K562 (cell line): ENCODE measurements at regions not wholly inside any gene's neighbourhood (a gene's known extent, or its start where the extent isn't known, plus 50 kb on each side); places are given as distances from the start of the nearest gene placed in this dataset.
A peak's percentile ranks its signal among the peaks of the same experiment; 100 is the strongest.

ENCODE experiments used
- ATAC-seq: fragments of 200-7000 bp; cut with Tn5 transposase; 3 replicates; pipeline ENCODE4 v1.9.1; 2020; ENCODE audit warnings: moderate library complexity
- BruUV-seq: library from RNA; stranded (reverse); fragments of 400-500 nt; replicated peaks from 2 replicates; lab custom pipeline; 2021; lab: Mats Ljungman, UMichigan
- CTCF ChIA-PET: fragments of 300-600 bp; formaldehyde crosslinking; extraction: SDS; loops from one replicate; lab custom pipeline; 2021; ENCODE audit warnings: low intra/inter-chr PET ratio; lab: Yijun Ruan, JAX
- POLR2A ChIA-PET: fragments of 300-600, 350-650 bp; sonication (Branson Sonifier 250); formaldehyde crosslinking; extraction: SDS; loops from one replicate; lab custom pipeline; 2021; ENCODE audit warnings: antibody characterized with exemption, inconsistent platforms; lab: Yijun Ruan, JAX
- DNase-seq, 4 experiments: peaks; one replicate each; pipeline versions ENCODE4 v3.0.0 to v3.0.0-alpha.2; 2011 to 2018; ENCODE audit warnings: low spot score in 3 of 4, mixed read lengths in 3 of 4; ENCODE audit errors: extremely low read depth in 1 of 4
- FAIRE-seq: peaks from 2 replicates; lab custom pipeline; 2011; peaks lifted over from hg19 to GRCh38; lab: Jason Lieb, UNC
- H2AFZ ChIP-seq: 2 replicates; pipeline ENCODE4 v1.6.0; 2011; ENCODE audit warnings: low read depth, low read length, control low read depth, inconsistent platforms
- H3K27ac ChIP-seq: fragments of 200-600 bp; 3 replicates; pipeline ENCODE4 v1.8.0; 2011; ENCODE audit warnings: low read depth, mild to moderate bottlenecking, control low read depth, inconsistent platforms, low read length, moderate library complexity, mixed read lengths; ENCODE audit errors: extremely low read depth
- H3K27me3 ChIP-seq, 2 experiments: fragments of 300-600 bp in 1 of 2; 2 replicates in 1 of 2; 3 replicates in 1 of 2; pipeline versions ENCODE4 v1.6.0 to v1.8.0; 2011; ENCODE audit warnings: inconsistent platforms in 2 of 2, low read length in 2 of 2, mild to moderate bottlenecking in 1 of 2, mixed read lengths in 1 of 2, moderate library complexity in 1 of 2; ENCODE audit not compliant: control insufficient read depth in 2 of 2, insufficient read depth in 2 of 2
- H3K36me3 ChIP-seq: fragments of 300-600 bp; 3 replicates; pipeline ENCODE4 v1.8.0; 2011; ENCODE audit warnings: mild to moderate bottlenecking, low read length, inconsistent platforms; ENCODE audit not compliant: control insufficient read depth, insufficient read depth
- H3K4me1 ChIP-seq, 2 experiments: fragments of 200-600 bp in 1 of 2; replicated peaks in 1 of 2; 2 replicates in 1 of 2; 3 replicates in 1 of 2; pipeline versions ENCODE4 v1.5.1 to v1.8.0; 2011; ENCODE audit warnings: inconsistent platforms in 2 of 2, low read length in 2 of 2, mild to moderate bottlenecking in 1 of 2, mixed read lengths in 1 of 2, moderate library complexity in 1 of 2; ENCODE audit not compliant: control insufficient read depth in 2 of 2, insufficient read depth in 2 of 2
- H3K4me2 ChIP-seq: 2 replicates; pipeline ENCODE4 v1.6.1; 2011; ENCODE audit warnings: low read length, control low read depth, inconsistent platforms, mixed read lengths; ENCODE audit not compliant: insufficient read depth
- H3K4me3 ChIP-seq: fragments of 200-600 bp; sonication (generic), shearing (Covaris generic); 2 replicates; pipeline ENCODE4 v1.5.1; 2016; ENCODE audit warnings: control low read depth, inconsistent platforms
- H3K79me2 ChIP-seq: fragments of 200-600 bp; 3 replicates; pipeline ENCODE4 v1.8.0; 2011; ENCODE audit warnings: low read length, inconsistent platforms; ENCODE audit not compliant: control insufficient read depth, insufficient read depth
- H3K9ac ChIP-seq, 2 experiments: 2 replicates each; pipeline versions ENCODE4 v1.6.0 to v1.6.1; 2011; ENCODE audit warnings: low read depth in 2 of 2, low read length in 2 of 2, control low read depth in 1 of 2, inconsistent platforms in 1 of 2, mild to moderate bottlenecking in 1 of 2, mixed read lengths in 1 of 2; ENCODE audit not compliant: insufficient read depth in 1 of 2
- H3K9me1 ChIP-seq: one replicate; pipeline ENCODE4 v1.6.0; 2011; ENCODE audit warnings: inconsistent platforms, mild to moderate bottlenecking, low read length, moderate library complexity; ENCODE audit not compliant: control insufficient read depth, insufficient read depth
- H3K9me3 ChIP-seq: replicated peaks from 2 replicates; pipeline ENCODE4 v1.5.1; 2011; ENCODE audit warnings: low read depth, low read length, inconsistent platforms; ENCODE audit not compliant: control insufficient read depth, insufficient read depth
- H4K20me1 ChIP-seq: replicated peaks from 2 replicates; pipeline ENCODE4 v1.6.1; 2011; ENCODE audit warnings: low read length, inconsistent platforms, mixed read lengths; ENCODE audit not compliant: control insufficient read depth, insufficient read depth
- ARHGAP35 ChIP-seq: fragments of 450-650 bp; IDR thresholded peaks from 2 replicates; pipeline ENCODE4 v1.6.1; 2018; ENCODE audit not compliant: partially characterized antibody
- MTA1 ChIP-seq: fragments of 450-650 bp; IDR thresholded peaks from 2 replicates; pipeline ENCODE4 v1.6.1; 2017; ENCODE audit warnings: borderline replicate concordance
- RFX1 ChIP-seq: fragments of 450-650 bp; IDR thresholded peaks from 2 replicates; pipeline ENCODE4 v1.6.1; 2016; ENCODE audit warnings: mild to moderate bottlenecking, moderate library complexity
- TAF7 ChIP-seq: fragments of 450-650 bp; IDR thresholded peaks from 2 replicates; pipeline ENCODE4 v1.6.1; 2016; ENCODE audit warnings: missing genetic modification characterization, missing compliant biosample characterization
- ZC3H4 ChIP-seq: sonication (generic); formaldehyde crosslinking; IDR thresholded peaks from 2 replicates; pipeline ENCODE4 v1.9.0; 2021; ENCODE audit warnings: missing genetic modification reagents, borderline replicate concordance
- ZNF444 ChIP-seq: fragments of 250-450 bp; sonication (Bioruptor Pico); IDR thresholded peaks from 2 replicates; pipeline ENCODE4 v1.4.0; 2020; ENCODE audit warnings: mild to moderate bottlenecking, moderate library complexity
- ZNF778 ChIP-seq: fragments of 450-650 bp; formaldehyde crosslinking; IDR thresholded peaks from 2 replicates; pipeline ENCODE4 v1.4.0; 2020; ENCODE audit warnings: mild to moderate bottlenecking, moderate library complexity
- WGBS: fragments of 100-300 bp; shearing (Covaris generic); methylation state at CpG from one replicate; pipeline ENCODE4 v1.1.6; 2016; ENCODE audit warnings: low coverage, mixed read lengths; ENCODE audit not compliant: insufficient coverage; ENCODE audit errors: missing lambda C conversion rate; 5-methylcytosine and 5-hydroxymethylcytosine counted together
- in situ Hi-C: fragments of 300-500 bp; cut with MboI; formaldehyde crosslinking; loops from 4 replicates; pipeline ENCODE4 v1.15.0; 2018; ENCODE audit warnings: inconsistent platforms, mixed read lengths
- intact Hi-C: fragments of 100-400 bp; cut with micrococcal nuclease; formaldehyde crosslinking; loops from 2 replicates; pipeline ENCODE4 v1.14.2; 2022
- TF ChIP-seq, protein P1 (sequence below): fragments of 450-650 bp; IDR thresholded peaks from 2 replicates; pipeline ENCODE4 v1.6.1; 2018; ENCODE audit not compliant: partially characterized antibody
- TF ChIP-seq, protein P2 (sequence below): sonication (generic); formaldehyde crosslinking; IDR thresholded peaks from 2 replicates; pipeline ENCODE4 v1.8.0; 2023; ENCODE audit warnings: mild to moderate bottlenecking, missing genetic modification reagents
- TF ChIP-seq, protein P3 (sequence below), 3 experiments: fragments of 200-800 bp in 1 of 3; fragments of 250-450 bp in 1 of 3; fragments of 450-650 bp in 1 of 3; sonication (Bioruptor Pico) in 1 of 3; sonication (Bioruptor generic) in 1 of 3; formaldehyde crosslinking in 1 of 3; IDR thresholded peaks; 2 replicates each; pipeline versions ENCODE4 v1.6.1 to v1.8.0; 2016 to 2022; ENCODE audit warnings: mild to moderate bottlenecking in 2 of 3, missing genetic modification characterization in 2 of 3, missing compliant biosample characterization in 1 of 3, moderate library complexity in 1 of 3

DNA sequence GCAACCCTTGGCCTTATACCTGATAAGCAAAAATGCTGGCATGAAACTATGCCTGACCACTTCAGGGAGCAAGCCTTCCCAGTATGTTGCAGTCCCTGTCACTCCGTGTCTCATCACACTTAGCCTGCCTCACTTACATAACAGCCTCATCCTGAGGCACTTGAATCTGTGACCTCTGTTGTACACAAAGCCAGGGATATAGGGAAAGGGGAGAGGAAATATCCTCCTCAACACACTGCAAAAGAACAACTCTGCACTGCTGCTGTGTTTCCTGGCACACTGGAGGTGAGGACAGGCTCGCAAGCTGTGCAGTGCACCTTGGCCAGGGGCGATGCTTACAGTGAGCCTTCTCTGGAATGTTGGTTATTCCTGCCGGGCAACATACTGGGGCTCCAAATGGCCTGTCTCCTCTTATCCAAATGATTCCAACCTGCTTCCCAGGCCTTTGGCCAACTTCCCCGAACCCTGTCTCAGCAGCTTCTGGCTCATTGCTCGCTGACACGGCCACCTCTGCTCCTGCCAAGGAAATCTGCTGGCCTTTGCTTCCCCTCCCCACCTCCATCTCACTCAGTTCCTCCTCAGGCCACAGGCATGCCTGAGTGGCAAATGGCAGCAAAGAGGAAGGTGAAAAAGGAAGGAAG is 109.2 kb downstream of the CD47 start:
- no peak overlapping the region for H3K4me2 ChIP-seq
- CTCF ChIA-PET: no interaction called here
- intact Hi-C loops: no loop called here
- TF ChIP-seq, protein P1, sequence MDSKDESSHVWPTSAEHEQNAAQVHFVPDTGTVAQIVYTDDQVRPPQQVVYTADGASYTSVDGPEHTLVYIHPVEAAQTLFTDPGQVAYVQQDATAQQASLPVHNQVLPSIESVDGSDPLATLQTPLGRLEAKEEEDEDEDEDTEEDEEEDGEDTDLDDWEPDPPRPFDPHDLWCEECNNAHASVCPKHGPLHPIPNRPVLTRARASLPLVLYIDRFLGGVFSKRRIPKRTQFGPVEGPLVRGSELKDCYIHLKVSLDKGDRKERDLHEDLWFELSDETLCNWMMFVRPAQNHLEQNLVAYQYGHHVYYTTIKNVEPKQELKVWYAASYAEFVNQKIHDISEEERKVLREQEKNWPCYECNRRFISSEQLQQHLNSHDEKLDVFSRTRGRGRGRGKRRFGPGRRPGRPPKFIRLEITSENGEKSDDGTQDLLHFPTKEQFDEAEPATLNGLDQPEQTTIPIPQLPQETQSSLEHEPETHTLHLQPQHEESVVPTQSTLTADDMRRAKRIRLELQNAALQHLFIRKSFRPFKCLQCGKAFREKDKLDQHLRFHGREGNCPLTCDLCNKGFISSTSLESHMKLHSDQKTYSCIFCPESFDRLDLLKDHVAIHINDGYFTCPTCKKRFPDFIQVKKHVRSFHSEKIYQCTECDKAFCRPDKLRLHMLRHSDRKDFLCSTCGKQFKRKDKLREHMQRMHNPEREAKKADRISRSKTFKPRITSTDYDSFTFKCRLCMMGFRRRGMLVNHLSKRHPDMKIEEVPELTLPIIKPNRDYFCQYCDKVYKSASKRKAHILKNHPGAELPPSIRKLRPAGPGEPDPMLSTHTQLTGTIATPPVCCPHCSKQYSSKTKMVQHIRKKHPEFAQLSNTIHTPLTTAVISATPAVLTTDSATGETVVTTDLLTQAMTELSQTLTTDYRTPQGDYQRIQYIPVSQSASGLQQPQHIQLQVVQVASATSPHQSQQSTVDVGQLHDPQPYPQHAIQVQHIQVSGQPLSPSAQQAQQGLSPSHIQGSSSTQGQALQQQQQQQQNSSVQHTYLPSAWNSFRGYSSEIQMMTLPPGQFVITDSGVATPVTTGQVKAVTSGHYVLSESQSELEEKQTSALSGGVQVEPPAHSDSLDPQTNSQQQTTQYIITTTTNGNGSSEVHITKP: no peak
- TF ChIP-seq RFX1: no peak
- TF ChIP-seq, protein P2, sequence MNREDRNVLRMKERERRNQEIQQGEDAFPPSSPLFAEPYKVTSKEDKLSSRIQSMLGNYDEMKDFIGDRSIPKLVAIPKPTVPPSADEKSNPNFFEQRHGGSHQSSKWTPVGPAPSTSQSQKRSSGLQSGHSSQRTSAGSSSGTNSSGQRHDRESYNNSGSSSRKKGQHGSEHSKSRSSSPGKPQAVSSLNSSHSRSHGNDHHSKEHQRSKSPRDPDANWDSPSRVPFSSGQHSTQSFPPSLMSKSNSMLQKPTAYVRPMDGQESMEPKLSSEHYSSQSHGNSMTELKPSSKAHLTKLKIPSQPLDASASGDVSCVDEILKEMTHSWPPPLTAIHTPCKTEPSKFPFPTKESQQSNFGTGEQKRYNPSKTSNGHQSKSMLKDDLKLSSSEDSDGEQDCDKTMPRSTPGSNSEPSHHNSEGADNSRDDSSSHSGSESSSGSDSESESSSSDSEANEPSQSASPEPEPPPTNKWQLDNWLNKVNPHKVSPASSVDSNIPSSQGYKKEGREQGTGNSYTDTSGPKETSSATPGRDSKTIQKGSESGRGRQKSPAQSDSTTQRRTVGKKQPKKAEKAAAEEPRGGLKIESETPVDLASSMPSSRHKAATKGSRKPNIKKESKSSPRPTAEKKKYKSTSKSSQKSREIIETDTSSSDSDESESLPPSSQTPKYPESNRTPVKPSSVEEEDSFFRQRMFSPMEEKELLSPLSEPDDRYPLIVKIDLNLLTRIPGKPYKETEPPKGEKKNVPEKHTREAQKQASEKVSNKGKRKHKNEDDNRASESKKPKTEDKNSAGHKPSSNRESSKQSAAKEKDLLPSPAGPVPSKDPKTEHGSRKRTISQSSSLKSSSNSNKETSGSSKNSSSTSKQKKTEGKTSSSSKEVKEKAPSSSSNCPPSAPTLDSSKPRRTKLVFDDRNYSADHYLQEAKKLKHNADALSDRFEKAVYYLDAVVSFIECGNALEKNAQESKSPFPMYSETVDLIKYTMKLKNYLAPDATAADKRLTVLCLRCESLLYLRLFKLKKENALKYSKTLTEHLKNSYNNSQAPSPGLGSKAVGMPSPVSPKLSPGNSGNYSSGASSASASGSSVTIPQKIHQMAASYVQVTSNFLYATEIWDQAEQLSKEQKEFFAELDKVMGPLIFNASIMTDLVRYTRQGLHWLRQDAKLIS (CRISPR knock-in tag): no peak
- no peak for TF ChIP-seq MTA1
- no peak for TF ChIP-seq ZC3H4 (CRISPR knock-in tag)
- TF ChIP-seq ZNF444: no peak
- TF ChIP-seq ZNF778 (CRISPR knock-in tag): no peak
- TF ChIP-seq, protein P3, sequence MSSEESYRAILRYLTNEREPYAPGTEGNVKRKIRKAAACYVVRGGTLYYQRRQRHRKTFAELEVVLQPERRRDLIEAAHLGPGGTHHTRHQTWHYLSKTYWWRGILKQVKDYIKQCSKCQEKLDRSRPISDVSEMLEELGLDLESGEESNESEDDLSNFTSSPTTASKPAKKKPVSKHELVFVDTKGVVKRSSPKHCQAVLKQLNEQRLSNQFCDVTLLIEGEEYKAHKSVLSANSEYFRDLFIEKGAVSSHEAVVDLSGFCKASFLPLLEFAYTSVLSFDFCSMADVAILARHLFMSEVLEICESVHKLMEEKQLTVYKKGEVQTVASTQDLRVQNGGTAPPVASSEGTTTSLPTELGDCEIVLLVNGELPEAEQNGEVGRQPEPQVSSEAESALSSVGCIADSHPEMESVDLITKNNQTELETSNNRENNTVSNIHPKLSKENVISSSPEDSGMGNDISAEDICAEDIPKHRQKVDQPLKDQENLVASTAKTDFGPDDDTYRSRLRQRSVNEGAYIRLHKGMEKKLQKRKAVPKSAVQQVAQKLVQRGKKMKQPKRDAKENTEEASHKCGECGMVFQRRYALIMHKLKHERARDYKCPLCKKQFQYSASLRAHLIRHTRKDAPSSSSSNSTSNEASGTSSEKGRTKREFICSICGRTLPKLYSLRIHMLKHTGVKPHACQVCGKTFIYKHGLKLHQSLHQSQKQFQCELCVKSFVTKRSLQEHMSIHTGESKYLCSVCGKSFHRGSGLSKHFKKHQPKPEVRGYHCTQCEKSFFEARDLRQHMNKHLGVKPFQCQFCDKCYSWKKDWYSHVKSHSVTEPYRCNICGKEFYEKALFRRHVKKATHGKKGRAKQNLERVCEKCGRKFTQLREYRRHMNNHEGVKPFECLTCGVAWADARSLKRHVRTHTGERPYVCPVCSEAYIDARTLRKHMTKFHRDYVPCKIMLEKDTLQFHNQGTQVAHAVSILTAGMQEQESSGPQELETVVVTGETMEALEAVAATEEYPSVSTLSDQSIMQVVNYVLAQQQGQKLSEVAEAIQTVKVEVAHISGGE (CRISPR knock-in tag; IDR thresholded peaks at IDR 0.05): no peak
- no peak for TF ChIP-seq TAF7
- TF ChIP-seq ARHGAP35: no peak

More for the DNA sequence above, 109.2 kb downstream of the CD47 start:
- H3K9me1 ChIP-seq: no peaks in the 10 kb centered on the region
- H3K27ac ChIP-seq: no peak overlapping the region
- H3K27me3 ChIP-seq: peaks cover 0 to 7% of the 10 kb centered on the region in 2 experiments; a peak in 1 of 5 replicates
- ATAC-seq (no peak), FAIRE-seq (no peak), DNase-seq (no peak)
- no peaks in the 10 kb centered on the region for H3K9me3 ChIP-seq
- H3K4me1 ChIP-seq: no peaks in the 10 kb centered on the region
- in situ Hi-C loops: no loop called here
- no peaks in the 10 kb centered on the region for H4K20me1 ChIP-seq
- peak overlapping the region in 1 of 2 experiments; percentile 45; a peak in 2 of 4 replicates for H3K9ac ChIP-seq
- H3K4me3 ChIP-seq: no peak overlapping the region
- no peaks in the 10 kb centered on the region for H3K36me3 ChIP-seq
- no peak overlapping the region for H2AFZ ChIP-seq
- 2% methylated on average over 6 of the region's 7 CpGs for WGBS
- H3K79me2 ChIP-seq: no peaks in the 10 kb centered on the region
- POLR2A ChIA-PET: no interaction called here
- BruUV-seq: no TSS peak
